Glomerular endothelial cell (primary cell): ENCODE measurements at regions not wholly inside any gene's neighbourhood (a gene's known extent, or its start where the extent isn't known, plus 50 kb on each side); places are given as distances from the start of the nearest gene placed in this dataset.

ENCODE experiments used
- DNase-seq: peaks from one replicate; pipeline ENCODE4 v3.0.0-alpha.2; 2011; ENCODE audit warnings: low read depth, low spot score; ENCODE audit errors: extremely low read depth

DNA sequence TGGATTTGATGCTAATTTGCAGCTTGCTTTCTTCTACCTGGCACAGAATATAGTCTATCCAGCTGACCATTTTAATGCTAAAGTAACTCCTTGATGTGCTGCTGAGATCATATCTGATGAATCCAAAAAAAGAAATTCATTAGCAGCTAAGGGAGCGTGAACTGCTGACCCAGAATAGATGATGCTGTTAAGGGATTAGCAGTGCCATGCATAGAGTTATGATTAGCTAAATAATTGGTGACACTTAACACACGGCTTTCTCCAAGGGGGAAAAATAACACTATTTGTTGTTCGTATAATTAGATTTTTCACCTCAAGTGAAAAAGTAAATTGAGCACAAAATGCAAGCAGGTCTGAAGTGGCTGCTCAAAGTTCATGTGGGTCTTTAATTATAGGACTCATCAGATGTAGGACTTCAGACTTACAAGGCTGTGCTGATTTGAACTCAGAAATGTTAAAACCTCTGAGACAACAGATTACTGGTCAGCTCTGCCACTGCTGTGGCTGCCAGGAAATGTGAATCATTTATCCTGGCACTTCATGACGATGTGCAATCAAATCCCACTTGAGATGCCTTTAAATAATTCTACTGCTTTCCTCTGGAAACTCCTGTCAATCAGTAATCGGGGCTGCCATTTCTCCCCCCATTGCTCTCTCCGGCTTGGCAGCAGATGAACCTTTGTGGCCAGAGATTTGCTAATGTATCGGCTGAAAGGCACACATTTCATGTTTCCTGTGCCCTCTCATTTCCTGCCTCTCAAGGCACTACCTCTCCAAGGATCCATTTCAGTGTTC lies 291.6 kb upstream of the C9orf72 start:
- no peak for DNase-seq

- no peak for DNase-seq
Observed at GRCh38 chr9:27866741-27867140, 293.5 kb upstream of the C9orf72 start.

DNA sequence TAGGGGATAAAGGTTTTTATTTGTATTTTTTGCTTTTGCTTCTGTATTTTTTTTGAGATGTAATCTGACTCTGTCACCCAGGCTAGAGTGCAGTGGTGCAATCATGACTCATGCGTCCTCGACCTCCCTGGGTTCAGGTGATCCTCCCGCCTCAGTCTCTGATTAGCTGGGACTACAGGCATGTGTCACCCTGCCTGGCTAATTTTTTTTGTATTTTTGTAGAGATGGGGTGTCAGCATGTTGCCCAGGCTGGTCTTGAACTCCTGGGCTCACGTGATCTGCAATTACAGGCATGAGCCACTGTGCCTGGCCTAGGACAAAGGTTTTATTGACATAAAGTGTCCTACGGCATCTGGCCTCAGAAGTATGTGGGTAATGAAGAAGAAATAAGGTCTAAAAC lies 297.1 kb upstream of the C9orf72 start:
- no peak for DNase-seq

- DNase-seq = no peak
Observed at GRCh38 chr9:27880156-27880555, 306.9 kb upstream of the C9orf72 start.

- DNase-seq = no peak
Observed at GRCh38 chr9:27880635-27881034, 307.4 kb upstream of the C9orf72 start.

DNA sequence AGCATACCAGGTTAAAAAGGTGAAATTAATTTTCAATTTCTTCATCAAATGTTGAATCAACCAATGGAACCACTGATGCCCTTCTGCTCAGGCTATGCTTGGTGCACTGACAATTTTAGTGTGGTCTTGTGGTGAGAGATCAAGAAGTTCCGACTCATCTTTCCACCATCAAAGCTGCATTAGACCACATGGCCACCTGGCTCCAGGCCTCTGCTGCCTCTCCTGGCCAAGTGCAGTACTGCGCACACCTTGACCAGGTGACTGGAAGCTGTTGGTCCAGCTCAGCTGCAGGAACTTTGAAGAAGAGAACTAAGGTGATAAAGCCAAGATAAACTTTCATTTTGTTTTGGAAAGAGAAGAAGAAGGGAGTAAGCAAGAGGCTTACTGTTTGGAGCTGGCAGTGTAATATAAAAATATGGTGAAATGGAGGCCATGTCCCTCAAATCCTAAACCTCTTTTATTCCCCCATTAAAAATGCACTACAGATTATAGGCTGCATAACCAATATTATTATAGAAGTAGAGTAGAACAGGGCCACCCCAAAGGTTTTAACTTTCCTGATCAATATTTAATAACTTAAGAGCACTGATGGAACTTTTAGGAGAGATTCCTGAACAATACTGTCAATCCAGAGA lies 315.5 kb upstream of the C9orf72 start:
- DNase-seq = no peak

DNA sequence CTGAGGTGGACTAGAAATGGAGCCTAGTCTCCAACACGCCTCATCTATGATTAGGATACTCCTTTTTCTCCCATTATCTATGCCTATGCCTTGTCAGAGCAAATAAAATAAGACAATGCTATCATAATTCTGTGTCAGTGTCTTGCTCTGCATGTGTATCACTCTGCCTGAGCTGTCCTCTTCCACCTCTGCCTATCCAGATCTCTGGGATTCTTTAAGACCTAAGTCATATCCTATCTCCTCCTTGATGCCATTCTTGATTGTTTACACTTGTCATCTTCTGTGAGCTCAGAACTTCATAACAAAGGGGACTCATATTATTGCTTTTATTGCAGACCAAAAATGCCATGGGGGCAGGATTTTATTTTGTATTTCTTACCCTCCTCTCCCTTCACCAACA lies 351.2 kb upstream of the C9orf72 start:
- DNase-seq = no peak

DNA sequence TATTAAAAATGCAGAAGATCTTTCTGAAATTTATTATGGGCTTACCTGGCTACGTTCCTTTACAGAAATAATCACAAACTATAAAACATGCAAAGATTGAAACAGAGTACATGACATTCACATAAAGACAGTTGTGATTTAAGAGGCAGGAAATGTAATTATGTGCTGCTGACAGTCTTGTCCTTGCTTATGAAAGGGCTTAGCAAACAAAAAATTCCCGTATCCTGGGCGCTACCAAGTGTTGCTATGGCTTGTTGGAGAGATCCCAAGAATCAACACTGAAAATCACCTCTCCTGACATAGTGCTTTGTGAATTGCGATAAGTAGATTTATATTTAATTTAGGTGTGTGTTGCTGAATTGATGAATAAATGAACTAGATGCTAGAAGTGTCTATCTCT lies 352.5 kb upstream of the C9orf72 start:
- DNase-seq = no peak

- DNase-seq = no peak
Observed at GRCh38 chr9:27929841-27930240, 356.6 kb upstream of the C9orf72 start.

- DNase-seq = no peak
Observed at GRCh38 chr9:27933210-27934025, 360.1 kb upstream of the C9orf72 start.

DNA sequence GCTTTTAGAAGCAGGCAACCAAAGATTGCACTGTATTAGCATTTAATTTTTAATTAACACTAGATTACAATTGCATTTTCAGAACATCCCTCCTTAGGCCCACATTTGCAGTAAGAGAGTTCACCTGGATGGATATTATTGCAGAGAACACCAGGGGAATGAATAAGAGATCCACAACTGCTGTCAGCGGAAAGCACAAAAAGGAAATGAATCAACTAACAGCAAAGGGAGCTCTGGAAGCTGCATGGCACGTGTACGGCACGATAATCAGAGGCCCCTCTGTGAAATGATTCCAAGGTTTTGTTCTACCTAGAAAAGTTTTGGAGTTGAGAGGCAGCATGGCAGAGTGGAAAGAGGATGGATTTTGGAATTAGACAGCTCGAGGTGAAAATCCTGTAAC lies 361.2 kb upstream of the C9orf72 start:
- DNase-seq = no peak

GRCh38 chr9:27939186-27939585 lies 365.9 kb upstream of the C9orf72 start:
- no peak for DNase-seq

DNA sequence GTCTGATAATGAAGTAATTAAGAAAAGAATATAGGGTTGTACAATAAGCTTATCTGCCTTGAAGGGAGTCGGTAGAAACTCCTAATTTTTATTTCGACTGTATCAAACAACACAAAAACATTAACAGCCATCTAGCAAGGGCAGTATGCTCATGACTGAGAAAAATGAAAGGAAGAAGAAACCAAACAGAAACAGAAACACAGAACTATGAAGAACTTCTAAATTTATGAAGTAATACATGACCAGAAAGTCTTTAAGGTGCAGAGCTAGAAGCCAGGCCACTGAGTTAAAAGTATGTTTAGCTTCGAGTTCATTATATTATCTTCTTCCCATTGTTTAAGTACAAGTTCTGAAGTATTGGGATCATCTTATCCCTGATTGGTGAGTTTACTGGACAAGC lies 367.3 kb upstream of the C9orf72 start:
- DNase-seq = no peak

DNA sequence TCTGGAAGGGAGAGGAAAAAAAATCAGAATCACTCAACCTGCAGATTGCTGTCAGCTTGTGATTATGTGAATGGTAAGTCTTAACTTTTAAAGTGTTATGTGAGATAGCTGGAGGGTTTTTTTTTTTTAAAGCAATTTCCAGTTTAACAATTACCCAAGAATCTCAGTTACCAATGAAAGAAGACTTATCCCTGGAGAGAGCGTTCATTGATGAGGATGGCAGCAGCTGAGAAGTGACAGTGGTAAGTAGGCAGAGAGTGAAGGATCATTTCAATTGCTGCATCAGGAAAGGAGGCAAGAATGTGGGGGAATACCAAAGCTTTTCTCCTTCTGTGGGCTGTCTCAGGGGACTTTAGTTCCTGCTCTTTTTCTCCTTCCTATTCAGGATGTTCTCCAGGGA lies 370.2 kb upstream of the C9orf72 start:
- DNase-seq = no peak

DNA sequence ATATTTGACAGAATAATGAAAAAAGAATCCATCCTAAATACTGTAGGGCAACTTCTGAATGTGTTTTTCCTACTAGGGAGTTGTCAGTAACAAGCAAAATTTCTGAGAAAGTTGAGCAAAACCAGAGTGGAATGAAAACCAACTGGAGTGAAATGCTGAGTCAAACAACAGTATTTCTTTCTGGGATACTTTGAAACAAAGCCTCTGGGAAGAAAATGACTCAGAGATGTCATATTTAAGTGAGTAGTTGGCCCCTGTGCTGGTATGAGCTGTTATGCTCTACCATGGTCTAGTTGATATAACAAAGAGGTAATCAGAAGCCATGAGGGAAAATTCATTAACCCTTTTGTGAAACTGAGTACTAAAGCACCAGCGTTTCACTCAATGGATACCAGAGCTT lies 372.1 kb upstream of the C9orf72 start:
- DNase-seq = no peak

DNA sequence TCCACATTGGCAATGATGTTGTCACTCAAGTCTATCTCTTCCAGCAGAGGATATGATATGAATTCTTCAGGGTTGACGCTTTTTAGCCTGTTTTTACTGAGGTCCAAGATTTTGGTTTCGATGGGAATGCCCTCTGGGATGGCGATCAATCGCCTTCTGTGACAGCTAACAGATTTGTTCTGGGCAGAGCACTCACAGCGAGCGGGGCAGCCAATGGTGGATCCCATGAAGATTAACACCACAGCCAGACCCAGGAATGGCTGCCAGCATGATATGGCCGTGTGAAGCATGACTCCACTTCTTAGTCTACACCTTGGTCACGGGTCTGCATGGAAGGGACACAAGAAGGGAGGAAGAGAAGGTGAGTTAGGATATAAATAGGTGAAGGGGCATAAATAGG lies 377.1 kb upstream of the C9orf72 start:
- no peak for DNase-seq

DNA sequence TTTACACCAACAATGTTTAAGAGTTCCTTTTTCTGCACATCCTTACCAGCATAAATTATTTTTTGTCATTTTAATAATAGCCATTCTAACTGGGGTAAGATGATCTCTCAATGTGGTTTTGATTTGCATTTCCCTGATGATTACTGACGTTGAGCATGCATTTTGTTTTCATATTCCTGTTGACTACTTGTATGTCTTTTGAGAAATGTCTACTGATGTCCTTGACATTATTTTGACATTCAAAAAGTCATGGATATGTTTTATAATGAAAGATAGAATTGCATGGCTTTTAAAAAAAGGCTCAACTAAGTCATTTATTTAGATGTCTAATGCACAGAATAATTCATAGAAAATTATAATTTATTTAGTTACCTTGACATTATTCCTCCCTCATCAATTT lies 381.6 kb upstream of the C9orf72 start:
- no peak for DNase-seq

- DNase-seq = no peak
Observed at GRCh38 chr9:27963836-27964235, 390.6 kb upstream of the C9orf72 start.

- DNase-seq = no peak
Observed at GRCh38 chr9:27967210-27967609, 393.9 kb upstream of the C9orf72 start.

DNA sequence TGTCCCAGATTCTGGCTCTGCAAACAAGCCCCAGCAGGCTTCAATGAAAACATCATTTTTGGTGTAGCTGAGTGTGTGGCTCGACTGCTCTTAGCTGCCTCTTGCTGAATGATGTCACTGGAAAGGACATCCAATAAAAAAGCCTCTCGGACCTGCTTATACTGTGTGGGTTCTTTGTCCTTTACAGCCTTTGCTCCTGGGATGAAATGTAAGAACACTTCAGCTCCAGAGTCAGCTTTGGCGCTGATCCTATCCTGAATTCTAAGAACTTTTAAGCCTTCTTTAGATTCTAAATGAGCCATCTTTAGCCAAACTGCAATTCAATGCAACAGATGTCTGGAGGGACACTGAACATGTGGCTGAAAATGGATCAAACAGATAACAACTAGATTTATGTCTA lies 404.6 kb upstream of the C9orf72 start:
- DNase-seq = no peak

- no peak for DNase-seq
Observed at GRCh38 chr9:27985714-27986113, 412.4 kb upstream of the C9orf72 start.

- DNase-seq = no peak
Observed at GRCh38 chr9:27990524-27990923, 417.2 kb upstream of the C9orf72 start.
